Tibial nerve (tissue), 4 donors: ENCODE measurements at regions not wholly inside any gene's neighbourhood (a gene's known extent, or its start where the extent isn't known, plus 50 kb on each side); places are given as distances from the start of the nearest gene placed in this dataset.

ENCODE experiments used
- CTCF ChIP-seq, 5 experiments: fragments of 200-600 bp in 3 of 5; fragments of 450-650 bp in 2 of 5; sonication (generic) in 3 of 5; IDR thresholded peaks; one replicate each; pipeline ENCODE4 v1.5.1; 2016 to 2019; ENCODE audit warnings: antibody characterized with exemption in 5 of 5, mild to moderate bottlenecking in 3 of 5, moderate library complexity in 2 of 5
- EP300 ChIP-seq, 2 donors: sonication (generic); formaldehyde crosslinking; IDR thresholded peaks; one replicate each; pipeline ENCODE4 v1.6.1; 2017; ENCODE audit warnings: antibody characterized with exemption in 2 of 2, mild to moderate bottlenecking in 1 of 2
- POLR2A ChIP-seq, 2 donors: fragments of 450-650 bp; IDR thresholded peaks; one replicate each; pipeline ENCODE4 v1.6.1; 2017; ENCODE audit warnings: antibody characterized with exemption in 2 of 2, mild to moderate bottlenecking in 2 of 2, moderate library complexity in 2 of 2

- TF ChIP-seq CTCF (IDR thresholded peaks at IDR 0.05), result no peak
- no peak for TF ChIP-seq POLR2A (IDR thresholded peaks at IDR 0.05)
- no peak for TF ChIP-seq EP300 (IDR thresholded peaks at IDR 0.05)
These were observed 55.9 kb upstream of the NKX1-1 start for GRCh38 chr4:1462009-1462767.
